Thoracic aorta (tissue), 2 donors: ENCODE measurements at regions not wholly inside any gene's neighbourhood (a gene's known extent, or its start where the extent isn't known, plus 50 kb on each side); places are given as distances from the start of the nearest gene placed in this dataset.

Experiments used
- ATAC-seq: fragments of 150-250 bp; one replicate; pipeline ENCODE4 v1.8.0; 2017; ENCODE audit warnings: low read depth; ENCODE audit not compliant: insufficient number of reproducible peaks, low FRiP score
- DNase-seq: peaks from one replicate; pipeline ENCODE4 v3.0.0-alpha.2; 2020; ENCODE audit warnings: low spot score
- H3K27ac ChIP-seq, 2 donors: fragments of 200-600 bp; sonication (generic); 1 replicate in 1 of 2; 2 replicates in 1 of 2; pipeline ENCODE4 v1.5.1; 2016; ENCODE audit warnings: mild to moderate bottlenecking in 2 of 2, moderate library complexity in 2 of 2
- H3K27me3 ChIP-seq: fragments of 200-600 bp; sonication (generic); replicated peaks from 2 replicates; pipeline ENCODE4 v1.6.0; 2016; ENCODE audit warnings: mild to moderate bottlenecking; ENCODE audit not compliant: insufficient read depth
- H3K36me3 ChIP-seq: fragments of 200-600 bp; sonication (generic); one replicate; pipeline ENCODE4 v1.5.1; 2016
- H3K4me1 ChIP-seq, 2 donors: fragments of 200-600 bp; sonication (generic); 1 replicate in 1 of 2; 2 replicates in 1 of 2; pipeline versions ENCODE4 v1.5.1 to v1.6.0; 2016; ENCODE audit warnings: low read depth in 2 of 2, mild to moderate bottlenecking in 1 of 2; ENCODE audit not compliant: control insufficient read depth in 1 of 2
- H3K4me3 ChIP-seq: fragments of 200-600 bp; sonication (generic); 2 replicates; pipeline ENCODE4 v1.5.1; 2016; ENCODE audit warnings: mild to moderate bottlenecking
- H3K9me3 ChIP-seq: fragments of 200-600 bp; sonication (generic); 2 replicates; pipeline ENCODE4 v1.5.1; 2016
- CTCF ChIP-seq: fragments of 200-600 bp; sonication (generic); IDR thresholded peaks from one replicate; pipeline ENCODE4 v1.5.1; 2019; ENCODE audit warnings: antibody characterized with exemption

DNA sequence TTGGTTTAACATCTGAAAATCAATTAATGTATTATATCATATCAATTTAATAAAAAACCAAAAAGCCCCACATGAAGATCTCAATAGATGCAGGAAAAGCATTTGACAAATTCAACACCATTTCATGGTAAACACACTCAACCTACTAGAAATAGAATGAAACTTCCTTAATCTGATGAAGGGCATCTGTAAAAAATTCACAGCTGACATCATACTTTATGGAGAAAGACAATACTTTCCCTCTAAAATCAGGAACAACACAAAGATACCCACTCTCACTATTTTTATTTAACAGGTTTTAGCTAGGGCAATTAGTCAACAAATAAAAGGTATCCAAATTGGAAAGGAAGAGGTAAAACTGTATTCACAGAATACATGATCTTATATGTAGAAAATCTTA lies 303.0 kb upstream of the ZEB2 start:
- H3K27ac ChIP-seq, result no peak overlapping the region
- H3K36me3 ChIP-seq, result no peaks in the 10 kb centered on the region
- DNase-seq (no peak), ATAC-seq (no peak)
- H3K9me3 ChIP-seq, result no peaks in the 10 kb centered on the region
- H3K27me3 ChIP-seq, result no peaks in the 10 kb centered on the region
- no peak for TF ChIP-seq CTCF
- H3K4me3 ChIP-seq, result no peak overlapping the region
- H3K4me1 ChIP-seq, result no peaks in the 10 kb centered on the region

- H3K4me1 ChIP-seq, result no peaks in the 10 kb centered on the region
- no peak overlapping the region for H3K27ac ChIP-seq
- no peaks in the 10 kb centered on the region for H3K27me3 ChIP-seq
- no peak overlapping the region for H3K4me3 ChIP-seq
- DNase-seq, result no peak
- no peaks in the 10 kb centered on the region for H3K36me3 ChIP-seq
- ATAC-seq, result no peak
- no peak for TF ChIP-seq CTCF
- no peaks in the 10 kb centered on the region for H3K9me3 ChIP-seq
Observed at GRCh38 chr2:144812288-144812687, 292.4 kb upstream of the ZEB2 start.

DNA sequence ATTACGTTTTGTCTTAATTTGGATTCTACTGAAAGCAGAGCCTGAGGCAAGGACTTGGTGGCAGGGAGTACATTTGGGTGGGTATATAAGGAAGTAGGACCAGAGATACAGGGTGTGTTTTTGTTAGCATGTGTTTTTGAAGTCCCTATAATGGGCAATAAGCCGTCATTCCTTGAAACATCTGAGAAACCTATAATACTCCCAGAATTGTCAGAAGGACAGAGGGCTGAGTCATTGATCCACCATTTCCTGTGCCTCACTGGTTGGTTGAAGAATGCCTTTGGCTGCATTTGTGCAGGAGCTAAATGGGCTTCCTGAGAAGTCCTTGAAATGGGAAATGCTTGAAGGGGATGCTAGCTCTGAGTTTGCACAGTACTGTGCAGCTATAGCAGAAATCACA lies 281.8 kb upstream of the ZEB2 start:
- H3K4me3 ChIP-seq, result no peak overlapping the region
- H3K36me3 ChIP-seq, result no peaks in the 10 kb centered on the region

DNA sequence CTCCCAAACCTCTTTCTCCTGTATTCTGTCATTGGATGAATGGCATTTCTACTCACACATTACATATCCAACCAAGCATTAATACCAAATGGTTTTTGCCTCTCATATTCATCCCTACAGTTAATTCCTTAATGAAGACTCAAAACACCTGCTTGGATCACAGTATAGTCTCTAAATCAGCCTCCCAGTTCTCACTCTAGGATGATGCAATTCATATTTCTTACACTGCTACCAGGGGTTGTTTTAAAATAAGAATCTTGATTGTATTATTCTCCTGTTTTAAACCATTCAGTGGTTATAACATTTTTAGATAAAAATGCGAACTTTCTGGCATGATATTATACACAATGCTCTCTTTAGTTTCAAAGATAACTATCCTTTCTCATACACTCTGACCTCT lies 281.4 kb upstream of the ZEB2 start:
- no peak overlapping the region for H3K27ac ChIP-seq
- no peaks in the 10 kb centered on the region for H3K36me3 ChIP-seq
- no peaks in the 10 kb centered on the region for H3K27me3 ChIP-seq
- H3K4me1 ChIP-seq, result no peaks in the 10 kb centered on the region
- DNase-seq (no peak), ATAC-seq (no peak)
- no peak for TF ChIP-seq CTCF
- no peaks in the 10 kb centered on the region for H3K9me3 ChIP-seq
- no peak overlapping the region for H3K4me3 ChIP-seq

More for the DNA sequence above, 281.8 kb upstream of the ZEB2 start:
- Histone ChIP-seq H3K9me3 (no peaks in the 10 kb centered on the region), H3K27me3 (no peaks in the 10 kb centered on the region), H3K27ac (no peak overlapping the region), H3K4me1 (no peaks in the 10 kb centered on the region)
- no peak for DNase-seq
- no peak for ATAC-seq
- no peak for TF ChIP-seq CTCF

DNA sequence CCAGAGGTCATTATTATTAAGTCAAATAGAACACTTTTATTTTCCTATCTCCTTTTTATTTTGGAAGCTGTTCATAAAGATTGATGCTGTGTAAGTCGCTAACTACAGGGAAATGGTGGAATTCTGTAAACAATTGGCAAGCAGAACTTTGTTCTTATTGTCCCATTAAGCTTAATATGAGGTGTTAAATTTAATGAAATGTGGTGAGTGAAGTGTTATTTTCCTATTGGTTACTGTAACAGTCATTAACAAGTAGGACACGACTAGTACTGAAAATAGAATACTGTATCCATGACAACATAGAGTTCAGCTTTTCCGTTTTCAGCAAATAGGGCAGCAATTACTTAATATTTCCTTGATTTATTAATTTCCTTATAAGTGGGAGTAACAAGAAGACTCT lies 279.1 kb upstream of the ZEB2 start:
- H3K27ac ChIP-seq, result no peak overlapping the region
- H3K4me3 ChIP-seq, result no peak overlapping the region
- H3K4me1 ChIP-seq, result no peaks in the 10 kb centered on the region
- ATAC-seq, result no peak
- no peak for TF ChIP-seq CTCF
- H3K36me3 ChIP-seq, result no peaks in the 10 kb centered on the region
- no peaks in the 10 kb centered on the region for H3K9me3 ChIP-seq
- H3K27me3 ChIP-seq, result no peaks in the 10 kb centered on the region
- no peak for DNase-seq
